ENCODE measurements at regions not wholly inside any gene's neighbourhood (a gene's known extent, or its start where the extent isn't known, plus 50 kb on each side); places are given as distances from the start of the nearest gene placed in this dataset.
"Not testable (repeated sequence)": the region's sequence is repeated elsewhere in the genome, so short reads cannot be mapped to it uniquely, and the experiment has no call there.

DNA sequence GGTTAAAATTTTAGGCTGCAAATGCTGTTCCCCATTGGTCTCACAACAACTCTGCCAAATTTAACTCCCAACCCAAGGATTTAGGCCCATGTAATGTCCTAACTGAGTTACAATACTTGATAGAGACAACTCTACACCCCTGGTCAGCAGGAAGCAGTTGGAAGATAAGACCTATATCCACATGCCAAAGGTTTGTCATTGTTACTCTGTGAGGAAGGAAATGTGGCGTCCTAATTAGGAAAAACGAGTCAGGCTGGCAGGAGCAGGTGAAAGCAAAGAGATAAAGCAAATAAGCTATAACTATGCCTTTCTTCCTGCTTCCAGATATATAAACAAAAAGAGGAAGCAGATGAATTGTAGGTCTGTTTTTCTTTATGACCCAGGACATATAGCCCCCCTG is 69.1 kb downstream of the SPIN4 start:
- TF ChIP-seq, protein P1, sequence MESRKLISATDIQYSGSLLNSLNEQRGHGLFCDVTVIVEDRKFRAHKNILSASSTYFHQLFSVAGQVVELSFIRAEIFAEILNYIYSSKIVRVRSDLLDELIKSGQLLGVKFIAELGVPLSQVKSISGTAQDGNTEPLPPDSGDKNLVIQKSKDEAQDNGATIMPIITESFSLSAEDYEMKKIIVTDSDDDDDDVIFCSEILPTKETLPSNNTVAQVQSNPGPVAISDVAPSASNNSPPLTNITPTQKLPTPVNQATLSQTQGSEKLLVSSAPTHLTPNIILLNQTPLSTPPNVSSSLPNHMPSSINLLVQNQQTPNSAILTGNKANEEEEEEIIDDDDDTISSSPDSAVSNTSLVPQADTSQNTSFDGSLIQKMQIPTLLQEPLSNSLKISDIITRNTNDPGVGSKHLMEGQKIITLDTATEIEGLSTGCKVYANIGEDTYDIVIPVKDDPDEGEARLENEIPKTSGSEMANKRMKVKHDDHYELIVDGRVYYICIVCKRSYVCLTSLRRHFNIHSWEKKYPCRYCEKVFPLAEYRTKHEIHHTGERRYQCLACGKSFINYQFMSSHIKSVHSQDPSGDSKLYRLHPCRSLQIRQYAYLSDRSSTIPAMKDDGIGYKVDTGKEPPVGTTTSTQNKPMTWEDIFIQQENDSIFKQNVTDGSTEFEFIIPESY (IDR thresholded peaks at IDR 0.05): no peak
- TF ChIP-seq, protein P2, sequence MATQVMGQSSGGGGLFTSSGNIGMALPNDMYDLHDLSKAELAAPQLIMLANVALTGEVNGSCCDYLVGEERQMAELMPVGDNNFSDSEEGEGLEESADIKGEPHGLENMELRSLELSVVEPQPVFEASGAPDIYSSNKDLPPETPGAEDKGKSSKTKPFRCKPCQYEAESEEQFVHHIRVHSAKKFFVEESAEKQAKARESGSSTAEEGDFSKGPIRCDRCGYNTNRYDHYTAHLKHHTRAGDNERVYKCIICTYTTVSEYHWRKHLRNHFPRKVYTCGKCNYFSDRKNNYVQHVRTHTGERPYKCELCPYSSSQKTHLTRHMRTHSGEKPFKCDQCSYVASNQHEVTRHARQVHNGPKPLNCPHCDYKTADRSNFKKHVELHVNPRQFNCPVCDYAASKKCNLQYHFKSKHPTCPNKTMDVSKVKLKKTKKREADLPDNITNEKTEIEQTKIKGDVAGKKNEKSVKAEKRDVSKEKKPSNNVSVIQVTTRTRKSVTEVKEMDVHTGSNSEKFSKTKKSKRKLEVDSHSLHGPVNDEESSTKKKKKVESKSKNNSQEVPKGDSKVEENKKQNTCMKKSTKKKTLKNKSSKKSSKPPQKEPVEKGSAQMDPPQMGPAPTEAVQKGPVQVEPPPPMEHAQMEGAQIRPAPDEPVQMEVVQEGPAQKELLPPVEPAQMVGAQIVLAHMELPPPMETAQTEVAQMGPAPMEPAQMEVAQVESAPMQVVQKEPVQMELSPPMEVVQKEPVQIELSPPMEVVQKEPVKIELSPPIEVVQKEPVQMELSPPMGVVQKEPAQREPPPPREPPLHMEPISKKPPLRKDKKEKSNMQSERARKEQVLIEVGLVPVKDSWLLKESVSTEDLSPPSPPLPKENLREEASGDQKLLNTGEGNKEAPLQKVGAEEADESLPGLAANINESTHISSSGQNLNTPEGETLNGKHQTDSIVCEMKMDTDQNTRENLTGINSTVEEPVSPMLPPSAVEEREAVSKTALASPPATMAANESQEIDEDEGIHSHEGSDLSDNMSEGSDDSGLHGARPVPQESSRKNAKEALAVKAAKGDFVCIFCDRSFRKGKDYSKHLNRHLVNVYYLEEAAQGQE (IDR thresholded peaks at IDR 0.05): no peak
- TF ChIP-seq EGR1 (IDR thresholded peaks at IDR 0.05; ENCODE audit: low read depth in 2 of 2) (no peak), RXRA (IDR thresholded peaks at IDR 0.05) (no peak), FOXA1 (IDR thresholded peaks at IDR 0.05) (no peak), YY1 (IDR thresholded peaks at IDR 0.05) (no peak), RAD21 (IDR thresholded peaks at IDR 0.05) (no peak), SP1 (IDR thresholded peaks at IDR 0.05) (no peak), FOXA2 (IDR thresholded peaks at IDR 0.05) (no peak), GABPA (IDR thresholded peaks at IDR 0.05 in 1 of 2, conservative IDR thresholded peaks at IDR 0.05 in 1 of 2) (no peak), HNF4A (conservative IDR thresholded peaks at IDR 0.05) (no peak), TAF1 (conservative IDR thresholded peaks at IDR 0.05) (no peak)
- TF ChIP-seq, protein P3, sequence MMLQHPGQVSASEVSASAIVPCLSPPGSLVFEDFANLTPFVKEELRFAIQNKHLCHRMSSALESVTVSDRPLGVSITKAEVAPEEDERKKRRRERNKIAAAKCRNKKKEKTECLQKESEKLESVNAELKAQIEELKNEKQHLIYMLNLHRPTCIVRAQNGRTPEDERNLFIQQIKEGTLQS (IDR thresholded peaks at IDR 0.05): no peak
- TF ChIP-seq, protein P4, sequence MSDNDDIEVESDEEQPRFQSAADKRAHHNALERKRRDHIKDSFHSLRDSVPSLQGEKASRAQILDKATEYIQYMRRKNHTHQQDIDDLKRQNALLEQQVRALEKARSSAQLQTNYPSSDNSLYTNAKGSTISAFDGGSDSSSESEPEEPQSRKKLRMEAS (IDR thresholded peaks at IDR 0.05): no peak
- H3K9me3 ChIP-seq (ENCODE audit: control insufficient read depth in 4 of 4, low read length in 3 of 4): no peaks in the 10 kb centered on the region
- H3K27ac ChIP-seq (ENCODE audit: low read depth in 1 of 2, low read length in 2 of 2): no peak overlapping the region
- no peaks in the 10 kb centered on the region for H3K27me3 ChIP-seq (ENCODE audit: control insufficient read depth in 4 of 4, insufficient read depth in 4 of 4, low read length in 3 of 4)
- DNase-seq (ENCODE audit: low spot score): no peak
- no peak overlapping the region for H3K9ac ChIP-seq (ENCODE audit: low read depth in 1 of 2, low read length in 2 of 2)
- 62% methylated on average over 2 of the region's 2 CpGs for WGBS
- no peak overlapping the region for H3K4me3 ChIP-seq (ENCODE audit: low read depth in 1 of 3, low read length in 3 of 3)
- H3K4me1 ChIP-seq (ENCODE audit: control insufficient read depth in 4 of 4, insufficient read depth in 4 of 4, low read length in 3 of 4): no peaks in the 10 kb centered on the region
- no peaks in the 10 kb centered on the region for H3K36me3 ChIP-seq (ENCODE audit: control insufficient read depth in 4 of 4, insufficient read depth in 3 of 4, low read depth in 1 of 4, low read length in 3 of 4)

DNA sequence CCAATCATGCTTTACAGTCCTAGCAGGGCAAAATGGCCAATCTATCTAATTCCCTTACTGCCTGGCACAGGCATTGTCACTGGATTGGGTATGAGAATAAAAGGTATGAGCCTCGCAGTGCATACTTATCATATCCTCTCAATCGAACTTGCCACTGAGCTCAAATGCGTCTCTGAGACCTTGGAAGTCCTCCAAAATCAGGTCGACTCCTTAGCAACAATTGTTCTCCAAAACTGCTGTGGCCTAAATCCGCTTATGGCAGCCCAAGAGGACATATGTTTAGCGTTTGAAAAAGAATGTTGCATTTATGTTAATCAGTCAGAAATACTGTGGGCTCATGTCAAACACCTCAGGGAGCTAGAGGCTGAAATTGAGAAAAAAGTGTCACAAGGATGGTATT is 69.7 kb downstream of the SPIN4 start:
- TF ChIP-seq SP1 (IDR thresholded peaks at IDR 0.05) (no peak), RXRA (IDR thresholded peaks at IDR 0.05) (no peak), RAD21 (IDR thresholded peaks at IDR 0.05) (no peak), FOXA2 (IDR thresholded peaks at IDR 0.05) (no peak)
- TF ChIP-seq, protein P3 (IDR thresholded peaks at IDR 0.05): no peak
- TF ChIP-seq, protein P5, sequence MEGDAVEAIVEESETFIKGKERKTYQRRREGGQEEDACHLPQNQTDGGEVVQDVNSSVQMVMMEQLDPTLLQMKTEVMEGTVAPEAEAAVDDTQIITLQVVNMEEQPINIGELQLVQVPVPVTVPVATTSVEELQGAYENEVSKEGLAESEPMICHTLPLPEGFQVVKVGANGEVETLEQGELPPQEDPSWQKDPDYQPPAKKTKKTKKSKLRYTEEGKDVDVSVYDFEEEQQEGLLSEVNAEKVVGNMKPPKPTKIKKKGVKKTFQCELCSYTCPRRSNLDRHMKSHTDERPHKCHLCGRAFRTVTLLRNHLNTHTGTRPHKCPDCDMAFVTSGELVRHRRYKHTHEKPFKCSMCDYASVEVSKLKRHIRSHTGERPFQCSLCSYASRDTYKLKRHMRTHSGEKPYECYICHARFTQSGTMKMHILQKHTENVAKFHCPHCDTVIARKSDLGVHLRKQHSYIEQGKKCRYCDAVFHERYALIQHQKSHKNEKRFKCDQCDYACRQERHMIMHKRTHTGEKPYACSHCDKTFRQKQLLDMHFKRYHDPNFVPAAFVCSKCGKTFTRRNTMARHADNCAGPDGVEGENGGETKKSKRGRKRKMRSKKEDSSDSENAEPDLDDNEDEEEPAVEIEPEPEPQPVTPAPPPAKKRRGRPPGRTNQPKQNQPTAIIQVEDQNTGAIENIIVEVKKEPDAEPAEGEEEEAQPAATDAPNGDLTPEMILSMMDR (IDR thresholded peaks at IDR 0.05; ENCODE audit: low read depth, low read length, missing input control): no peak
- H3K4me3 ChIP-seq (ENCODE audit: low read depth in 1 of 3, low read length in 3 of 3): no peak overlapping the region
- DNase-seq (ENCODE audit: low spot score): no peak
- H3K9ac ChIP-seq (ENCODE audit: low read depth in 1 of 2, low read length in 2 of 2): no peak overlapping the region
- H3K27me3 ChIP-seq (ENCODE audit: control insufficient read depth in 4 of 4, insufficient read depth in 4 of 4, low read length in 3 of 4): no peaks in the 10 kb centered on the region
- no peak overlapping the region for H3K27ac ChIP-seq (ENCODE audit: low read depth in 1 of 2, low read length in 2 of 2)
- no peaks in the 10 kb centered on the region for H3K9me3 ChIP-seq (ENCODE audit: control insufficient read depth in 4 of 4, low read length in 3 of 4)
- no peaks in the 10 kb centered on the region for H3K4me1 ChIP-seq (ENCODE audit: control insufficient read depth in 4 of 4, insufficient read depth in 4 of 4, low read length in 3 of 4)
- 83% methylated on average over 6 of the region's 6 CpGs for WGBS
- no peaks in the 10 kb centered on the region for H3K36me3 ChIP-seq (ENCODE audit: control insufficient read depth in 4 of 4, insufficient read depth in 3 of 4, low read depth in 1 of 4, low read length in 3 of 4)

DNA sequence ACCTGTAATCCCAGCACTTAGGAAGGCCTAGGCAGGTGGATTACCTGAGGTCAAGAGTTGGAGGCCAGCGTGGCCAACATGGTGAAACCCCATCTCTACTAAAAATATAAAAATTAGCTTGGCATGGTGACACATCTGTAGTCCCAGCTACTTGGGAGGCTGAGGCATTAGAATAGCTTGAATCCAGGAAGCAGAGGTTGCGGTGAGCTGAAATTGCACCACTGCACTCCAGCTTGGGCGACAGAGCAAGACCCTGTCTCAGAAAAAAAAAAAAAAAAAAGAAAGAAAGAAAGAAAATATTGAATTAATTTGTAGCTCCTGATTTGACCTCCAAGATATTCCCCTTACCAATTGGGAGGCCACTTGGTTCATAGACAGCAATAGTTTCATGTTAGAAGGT is 73.7 kb downstream of the SPIN4 start:
- not testable (repeated sequence) for H3K4me3 ChIP-seq (ENCODE audit: low read depth in 1 of 3, low read length in 3 of 3); H3K9me3 ChIP-seq (ENCODE audit: control insufficient read depth in 4 of 4, low read length in 3 of 4); H3K27ac ChIP-seq (ENCODE audit: low read depth in 1 of 2, low read length in 2 of 2); H3K4me1 ChIP-seq (ENCODE audit: control insufficient read depth in 4 of 4, insufficient read depth in 4 of 4, low read length in 3 of 4); H3K36me3 ChIP-seq (ENCODE audit: control insufficient read depth in 4 of 4, insufficient read depth in 3 of 4, low read depth in 1 of 4, low read length in 3 of 4); H3K27me3 ChIP-seq (ENCODE audit: control insufficient read depth in 4 of 4, insufficient read depth in 4 of 4, low read length in 3 of 4); DNase-seq (ENCODE audit: low spot score); H3K9ac ChIP-seq (ENCODE audit: low read depth in 1 of 2, low read length in 2 of 2)
- WGBS: 99% methylated on average over 3 of the region's 3 CpGs
